ENCODE measurements at regions not wholly inside any gene's neighbourhood (a gene's known extent, or its start where the extent isn't known, plus 50 kb on each side); places are given as distances from the start of the nearest gene placed in this dataset.
"Not testable (repeated sequence)": the region's sequence is repeated elsewhere in the genome, so short reads cannot be mapped to it uniquely, and the experiment has no call there.

DNA sequence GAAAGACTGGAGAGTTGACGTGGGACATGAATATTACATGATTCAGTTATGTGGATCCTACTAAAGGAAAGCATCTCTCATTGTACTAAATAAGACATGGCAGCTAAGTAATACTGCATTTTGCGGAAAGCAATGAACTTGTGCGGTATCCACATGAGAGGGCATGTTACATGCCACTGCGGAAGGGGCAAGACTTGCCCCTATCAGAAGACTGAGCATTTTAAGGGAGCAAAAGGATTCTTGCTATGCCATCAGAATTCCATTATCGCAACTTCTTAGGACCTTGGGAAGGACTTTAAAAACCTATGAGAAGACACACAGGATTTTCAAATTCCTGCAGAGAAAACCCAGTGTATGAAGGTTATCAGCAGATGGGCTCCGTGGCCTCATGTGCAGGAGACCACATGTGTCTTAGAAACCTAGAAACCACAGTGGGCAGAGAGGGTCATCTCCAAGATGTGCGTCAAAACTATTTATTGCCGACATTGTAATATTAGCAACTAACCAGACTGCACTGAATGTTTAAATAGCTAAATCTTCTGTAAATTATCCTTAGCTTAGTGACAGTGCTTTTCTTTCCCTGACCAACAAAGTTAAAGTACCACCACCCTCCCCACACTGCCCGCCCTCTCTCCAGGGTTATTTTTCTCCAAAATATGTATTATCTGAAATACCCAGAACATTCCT, 457.7 kb downstream of the ICE1 start:
- Histone ChIP-seq H3K4me1 (ENCODE audit: control insufficient read depth in 3 of 3, insufficient read depth in 3 of 3, low read length in 3 of 3) (no peaks in the 10 kb centered on the region), H3K27ac (ENCODE audit: low read depth, low read length) (no peak overlapping the region), H3K36me3 (ENCODE audit: control insufficient read depth in 3 of 3, insufficient read depth in 3 of 3, low read length in 3 of 3) (no peaks in the 10 kb centered on the region), H3K9me3 (ENCODE audit: control insufficient read depth in 3 of 3, low read length in 3 of 3) (no peaks in the 10 kb centered on the region), H3K4me3 (ENCODE audit: low read length in 3 of 3) (no peak overlapping the region), H3K27me3 (ENCODE audit: control insufficient read depth in 3 of 3, insufficient read depth in 3 of 3, low read length in 3 of 3) (peaks cover 0 to 6% (median 3%) of the 10 kb centered on the region in 3 donors), H3K9ac (ENCODE audit: low read depth in 1 of 3, low read length in 3 of 3) (no peak overlapping the region)

DNA sequence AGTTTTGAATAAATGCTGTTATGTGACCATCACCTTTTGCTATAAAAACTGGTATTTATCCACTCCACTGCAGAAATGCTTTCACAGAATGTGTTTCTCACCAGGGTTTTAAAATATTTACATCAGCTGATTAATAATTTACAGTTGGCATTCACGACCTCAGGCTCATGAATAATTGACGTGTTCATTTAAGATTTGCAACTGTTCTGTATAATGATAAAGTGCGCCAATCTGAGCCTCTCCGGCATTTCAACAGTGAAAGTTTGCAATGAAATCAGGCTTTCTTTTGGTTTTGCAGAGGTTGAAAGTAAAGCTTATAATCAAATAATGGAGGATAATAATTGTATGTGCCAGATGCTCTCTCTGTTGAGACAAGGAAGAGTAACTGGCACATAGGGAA, 434.9 kb downstream of the ICE1 start:
- no peaks in the 10 kb centered on the region for H3K27me3 ChIP-seq (ENCODE audit: control insufficient read depth in 3 of 3, insufficient read depth in 3 of 3, low read length in 3 of 3)
- H3K4me1 ChIP-seq (ENCODE audit: control insufficient read depth in 3 of 3, insufficient read depth in 3 of 3, low read length in 3 of 3): no peaks in the 10 kb centered on the region
- no peaks in the 10 kb centered on the region for H3K36me3 ChIP-seq (ENCODE audit: control insufficient read depth in 3 of 3, insufficient read depth in 3 of 3, low read length in 3 of 3)
- H3K27ac ChIP-seq (ENCODE audit: low read depth, low read length): no peak overlapping the region
- H3K4me3 ChIP-seq (ENCODE audit: low read length in 3 of 3): no peak overlapping the region
- H3K9me3 ChIP-seq (ENCODE audit: control insufficient read depth in 3 of 3, low read length in 3 of 3): no peaks in the 10 kb centered on the region
- H3K9ac ChIP-seq (ENCODE audit: low read depth in 1 of 3, low read length in 3 of 3): no peak overlapping the region

DNA sequence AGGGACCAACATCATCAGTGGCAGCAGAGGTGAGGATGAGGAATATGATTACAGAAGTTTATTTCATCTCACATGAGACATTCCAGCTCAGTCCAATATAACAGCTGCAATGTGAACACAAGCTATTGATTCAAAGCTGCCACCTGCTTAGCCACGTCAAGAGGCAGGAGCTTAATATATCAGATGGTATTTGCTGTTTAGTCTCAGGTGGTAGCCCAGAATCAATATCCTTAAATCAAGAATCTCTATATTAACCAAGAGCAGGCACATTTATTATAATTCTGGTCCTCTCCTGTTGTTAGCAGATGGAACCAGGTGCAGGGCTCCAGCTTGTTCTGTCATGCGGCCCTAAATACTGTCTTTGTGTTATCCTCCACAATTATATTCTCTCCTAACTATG, 431.6 kb downstream of the ICE1 start:
- H3K9me3 ChIP-seq (ENCODE audit: control insufficient read depth in 3 of 3, low read length in 3 of 3): no peaks in the 10 kb centered on the region
- H3K4me1 ChIP-seq (ENCODE audit: control insufficient read depth in 3 of 3, insufficient read depth in 3 of 3, low read length in 3 of 3): no peaks in the 10 kb centered on the region
- no peak overlapping the region for H3K4me3 ChIP-seq (ENCODE audit: low read length in 3 of 3)
- H3K27me3 ChIP-seq (ENCODE audit: control insufficient read depth in 3 of 3, insufficient read depth in 3 of 3, low read length in 3 of 3): no peaks in the 10 kb centered on the region
- no peaks in the 10 kb centered on the region for H3K36me3 ChIP-seq (ENCODE audit: control insufficient read depth in 3 of 3, insufficient read depth in 3 of 3, low read length in 3 of 3)
- no peak overlapping the region for H3K27ac ChIP-seq (ENCODE audit: low read depth, low read length)
- no peak overlapping the region for H3K9ac ChIP-seq (ENCODE audit: low read depth in 1 of 3, low read length in 3 of 3)

DNA sequence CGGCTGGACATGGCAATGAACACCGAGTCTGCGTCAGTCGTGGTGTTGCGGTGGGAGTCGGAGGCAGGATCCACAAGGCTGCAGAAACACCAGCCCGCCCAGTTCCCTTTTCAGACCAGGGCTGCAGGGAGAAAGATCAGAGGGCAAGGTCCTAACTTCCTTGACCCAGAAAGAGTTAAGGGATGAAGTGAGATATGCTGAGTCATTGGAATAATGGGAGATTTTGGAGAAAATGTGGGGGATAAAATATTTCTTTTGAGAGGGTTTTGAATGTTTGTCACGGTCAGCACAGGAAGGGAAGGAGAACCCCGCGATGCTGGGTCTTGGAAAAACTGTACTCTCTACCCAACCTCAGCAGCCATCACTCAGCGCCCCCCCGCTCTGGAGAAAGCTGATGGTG, 416.0 kb downstream of the ICE1 start:
- no peaks in the 10 kb centered on the region for H3K4me1 ChIP-seq (ENCODE audit: control insufficient read depth in 3 of 3, insufficient read depth in 3 of 3, low read length in 3 of 3)
- H3K4me3 ChIP-seq (ENCODE audit: low read length in 3 of 3): no peak overlapping the region
- H3K36me3 ChIP-seq (ENCODE audit: control insufficient read depth in 3 of 3, insufficient read depth in 3 of 3, low read length in 3 of 3): no peaks in the 10 kb centered on the region
- no peaks in the 10 kb centered on the region for H3K27me3 ChIP-seq (ENCODE audit: control insufficient read depth in 3 of 3, insufficient read depth in 3 of 3, low read length in 3 of 3)
- no peak overlapping the region for H3K27ac ChIP-seq (ENCODE audit: low read depth, low read length)
- H3K9me3 ChIP-seq (ENCODE audit: control insufficient read depth in 3 of 3, low read length in 3 of 3): no peaks in the 10 kb centered on the region
- no peak overlapping the region for H3K9ac ChIP-seq (ENCODE audit: low read depth in 1 of 3, low read length in 3 of 3)

DNA sequence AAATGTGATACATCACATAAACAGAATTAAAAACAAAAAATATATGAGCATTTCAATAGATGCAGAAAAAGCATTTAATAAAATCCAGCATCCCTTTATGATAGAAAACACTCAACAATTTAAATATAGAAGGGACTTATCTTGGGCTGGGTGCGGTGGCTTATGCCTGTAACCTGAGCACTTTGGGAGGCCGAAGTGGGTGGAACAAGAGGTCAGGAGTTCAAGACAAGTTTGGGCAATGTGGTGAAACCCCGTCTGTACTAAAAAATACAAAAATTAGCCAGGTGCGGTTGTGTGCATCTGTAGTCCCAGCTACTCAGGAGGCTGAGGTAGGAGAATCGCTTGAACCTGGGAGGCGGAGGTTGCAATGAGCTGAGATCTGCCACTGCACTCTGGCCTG, 409.1 kb downstream of the ICE1 start:
- not testable (repeated sequence) for H3K9ac ChIP-seq (ENCODE audit: low read depth in 1 of 3, low read length in 3 of 3); H3K27ac ChIP-seq (ENCODE audit: low read depth, low read length); H3K4me1 ChIP-seq (ENCODE audit: control insufficient read depth in 3 of 3, insufficient read depth in 3 of 3, low read length in 3 of 3); H3K9me3 ChIP-seq (ENCODE audit: control insufficient read depth in 3 of 3, low read length in 3 of 3); H3K4me3 ChIP-seq (ENCODE audit: low read length in 3 of 3); H3K36me3 ChIP-seq (ENCODE audit: control insufficient read depth in 3 of 3, insufficient read depth in 3 of 3, low read length in 3 of 3); H3K27me3 ChIP-seq (ENCODE audit: control insufficient read depth in 3 of 3, insufficient read depth in 3 of 3, low read length in 3 of 3)

DNA sequence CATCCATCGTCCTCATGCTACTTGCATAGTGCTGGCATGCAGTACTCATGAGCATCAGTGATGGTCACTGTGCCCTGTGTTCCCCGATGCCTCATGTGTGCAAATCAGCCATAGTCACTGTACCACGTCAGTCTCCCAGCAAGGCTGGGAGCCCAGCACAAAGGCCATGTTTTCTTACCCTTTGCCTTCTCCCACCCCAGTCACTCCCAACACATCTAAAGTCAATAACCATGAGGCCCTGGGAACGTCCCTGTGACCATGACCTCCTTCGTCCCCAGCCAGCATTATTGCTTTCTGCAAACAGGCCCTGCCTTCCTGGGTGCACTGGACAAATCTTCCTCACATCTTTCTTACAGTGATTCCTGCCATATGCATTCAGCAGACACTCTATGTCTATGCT, 406.1 kb downstream of the ICE1 start:
- Histone ChIP-seq H3K9me3 (ENCODE audit: control insufficient read depth in 3 of 3, low read length in 3 of 3) (no peaks in the 10 kb centered on the region), H3K27me3 (ENCODE audit: control insufficient read depth in 3 of 3, insufficient read depth in 3 of 3, low read length in 3 of 3) (no peaks in the 10 kb centered on the region), H3K4me1 (ENCODE audit: control insufficient read depth in 3 of 3, insufficient read depth in 3 of 3, low read length in 3 of 3) (peaks cover 0 to 12% (median 2%) of the 10 kb centered on the region in 3 donors), H3K27ac (ENCODE audit: low read depth, low read length) (no peak overlapping the region), H3K9ac (ENCODE audit: low read depth in 1 of 3, low read length in 3 of 3) (no peak overlapping the region), H3K36me3 (ENCODE audit: control insufficient read depth in 3 of 3, insufficient read depth in 3 of 3, low read length in 3 of 3) (no peaks in the 10 kb centered on the region), H3K4me3 (ENCODE audit: low read length in 3 of 3) (no peak overlapping the region)

DNA sequence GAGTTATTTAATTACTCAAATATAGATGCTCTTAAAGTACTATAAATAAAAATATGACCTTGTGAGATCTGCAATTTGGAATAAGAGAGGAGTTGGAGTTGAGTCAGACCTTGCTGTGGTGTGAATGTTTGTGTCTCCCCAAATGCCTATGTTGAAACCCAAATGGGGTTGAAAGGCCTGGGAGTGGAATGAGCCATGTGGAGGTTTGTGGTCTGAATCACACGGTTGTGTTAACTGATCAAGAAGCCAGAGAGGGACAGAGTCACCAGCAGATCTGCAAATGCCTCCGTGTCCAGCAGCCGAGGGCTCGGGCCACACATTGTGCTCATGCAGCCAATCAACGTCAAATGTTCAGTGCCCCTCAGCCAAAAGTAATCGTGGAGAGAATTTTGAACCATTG, 404.4 kb downstream of the ICE1 start:
- peaks cover 0 to 2% (median 0%) of the 10 kb centered on the region in 3 donors for H3K9me3 ChIP-seq (ENCODE audit: control insufficient read depth in 3 of 3, low read length in 3 of 3)
- no peak overlapping the region for H3K4me3 ChIP-seq (ENCODE audit: low read length in 3 of 3)
- H3K4me1 ChIP-seq (ENCODE audit: control insufficient read depth in 3 of 3, insufficient read depth in 3 of 3, low read length in 3 of 3): peaks cover 0 to 12% (median 2%) of the 10 kb centered on the region in 3 donors
- H3K27ac ChIP-seq (ENCODE audit: low read depth, low read length): no peak overlapping the region
- no peak overlapping the region for H3K9ac ChIP-seq (ENCODE audit: low read depth in 1 of 3, low read length in 3 of 3)
- no peaks in the 10 kb centered on the region for H3K36me3 ChIP-seq (ENCODE audit: control insufficient read depth in 3 of 3, insufficient read depth in 3 of 3, low read length in 3 of 3)
- H3K27me3 ChIP-seq (ENCODE audit: control insufficient read depth in 3 of 3, insufficient read depth in 3 of 3, low read length in 3 of 3): no peaks in the 10 kb centered on the region

DNA sequence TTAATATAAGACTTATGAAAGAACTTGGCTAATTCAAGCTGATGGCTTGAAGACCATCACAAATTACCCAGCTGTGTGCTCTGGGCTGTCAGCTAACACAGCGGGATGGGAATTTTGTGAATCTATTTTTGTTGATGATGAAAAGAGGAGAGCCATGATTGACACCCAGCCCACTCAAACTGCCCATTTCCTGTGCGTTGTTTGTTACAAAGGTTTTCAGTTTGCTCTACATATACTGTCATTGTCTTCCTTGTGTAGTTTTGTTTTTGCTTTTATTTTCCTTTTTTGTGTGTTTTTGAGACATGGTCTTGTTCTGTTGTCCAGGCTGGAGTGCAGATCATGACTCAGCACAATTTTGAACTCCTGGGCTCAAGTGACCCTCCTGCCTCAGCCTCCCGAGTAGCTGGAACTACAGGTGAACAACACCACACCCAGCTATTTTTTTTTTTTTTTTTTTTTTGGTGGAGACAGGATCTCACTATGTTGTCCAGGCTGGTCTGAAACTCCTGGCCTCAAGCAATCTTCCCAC, 400.3 kb downstream of the ICE1 start:
- H3K27me3 ChIP-seq (ENCODE audit: control insufficient read depth in 3 of 3, insufficient read depth in 3 of 3, low read length in 3 of 3): no peaks in the 10 kb centered on the region
- no peaks in the 10 kb centered on the region for H3K36me3 ChIP-seq (ENCODE audit: control insufficient read depth in 3 of 3, insufficient read depth in 3 of 3, low read length in 3 of 3)
- no peak overlapping the region for H3K4me3 ChIP-seq (ENCODE audit: low read length in 3 of 3)
- no peak overlapping the region for H3K27ac ChIP-seq (ENCODE audit: low read depth, low read length)
- H3K9ac ChIP-seq (ENCODE audit: low read depth in 1 of 3, low read length in 3 of 3): no peak overlapping the region
- peaks cover 0 to 12% (median 2%) of the 10 kb centered on the region in 3 donors for H3K4me1 ChIP-seq (ENCODE audit: control insufficient read depth in 3 of 3, insufficient read depth in 3 of 3, low read length in 3 of 3)
- H3K9me3 ChIP-seq (ENCODE audit: control insufficient read depth in 3 of 3, low read length in 3 of 3): peaks cover 0 to 2% (median 2%) of the 10 kb centered on the region in 3 donors

DNA sequence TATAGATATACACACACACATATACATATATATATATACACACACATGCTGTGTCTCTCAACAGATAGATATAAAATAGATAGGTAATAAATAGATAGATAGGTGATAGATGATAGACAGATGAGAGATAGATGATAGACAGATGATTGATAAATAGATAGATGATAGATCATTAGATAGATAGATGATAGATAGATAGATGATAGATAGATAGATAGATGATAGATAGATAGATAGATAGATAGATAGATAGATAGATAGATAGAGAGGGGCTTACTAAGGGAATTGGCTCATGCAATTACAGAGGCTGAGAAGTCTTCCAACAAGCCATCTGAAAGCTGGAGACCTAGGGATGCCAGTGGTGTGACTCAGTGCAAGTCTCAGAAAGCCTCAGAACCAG, 394.5 kb downstream of the ICE1 start:
- H3K27me3 ChIP-seq (ENCODE audit: control insufficient read depth in 3 of 3, insufficient read depth in 3 of 3, low read length in 3 of 3): no peaks in the 10 kb centered on the region
- H3K4me3 ChIP-seq (ENCODE audit: low read length in 3 of 3): no peak overlapping the region
- H3K36me3 ChIP-seq (ENCODE audit: control insufficient read depth in 3 of 3, insufficient read depth in 3 of 3, low read length in 3 of 3): no peaks in the 10 kb centered on the region
- peaks cover 0 to 2% (median 0%) of the 10 kb centered on the region in 3 donors for H3K9me3 ChIP-seq (ENCODE audit: control insufficient read depth in 3 of 3, low read length in 3 of 3)
- H3K4me1 ChIP-seq (ENCODE audit: control insufficient read depth in 3 of 3, insufficient read depth in 3 of 3, low read length in 3 of 3): no peaks in the 10 kb centered on the region
- no peak overlapping the region for H3K9ac ChIP-seq (ENCODE audit: low read depth in 1 of 3, low read length in 3 of 3)
- H3K27ac ChIP-seq (ENCODE audit: low read depth, low read length): no peak overlapping the region

DNA sequence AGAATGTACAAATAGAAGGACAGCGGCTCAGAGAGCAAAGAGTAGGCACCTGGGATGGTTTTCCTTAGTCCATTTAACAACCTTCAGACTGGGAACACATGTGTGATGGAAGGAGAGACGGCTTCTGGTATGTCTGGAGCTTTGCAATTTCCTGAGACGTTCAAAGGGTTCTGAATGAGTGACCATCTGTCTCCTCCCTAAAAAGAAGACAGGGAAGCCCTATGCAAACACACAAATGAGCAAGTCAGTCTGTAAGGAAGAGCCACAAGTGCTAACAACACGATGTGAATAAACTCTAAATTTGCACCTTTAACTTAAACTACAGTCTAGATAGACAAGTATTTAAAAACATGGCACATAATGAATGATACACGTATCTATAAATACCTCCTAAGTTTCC, 391.0 kb downstream of the ICE1 start:
- no peak overlapping the region for H3K4me3 ChIP-seq (ENCODE audit: low read length in 3 of 3)
- H3K36me3 ChIP-seq (ENCODE audit: control insufficient read depth in 3 of 3, insufficient read depth in 3 of 3, low read length in 3 of 3): no peaks in the 10 kb centered on the region
- H3K9me3 ChIP-seq (ENCODE audit: control insufficient read depth in 3 of 3, low read length in 3 of 3): no peaks in the 10 kb centered on the region
- H3K27me3 ChIP-seq (ENCODE audit: control insufficient read depth in 3 of 3, insufficient read depth in 3 of 3, low read length in 3 of 3): no peaks in the 10 kb centered on the region
- H3K27ac ChIP-seq (ENCODE audit: low read depth, low read length): no peak overlapping the region
- H3K9ac ChIP-seq (ENCODE audit: low read depth in 1 of 3, low read length in 3 of 3): no peak overlapping the region
- H3K4me1 ChIP-seq (ENCODE audit: control insufficient read depth in 3 of 3, insufficient read depth in 3 of 3, low read length in 3 of 3): no peaks in the 10 kb centered on the region

All from skeletal muscle tissue (tissue), 3 donors.